ENCODE measurements at regions not wholly inside any gene's neighbourhood (a gene's known extent, or its start where the extent isn't known, plus 50 kb on each side); places are given as distances from the start of the nearest gene placed in this dataset.

DNA sequence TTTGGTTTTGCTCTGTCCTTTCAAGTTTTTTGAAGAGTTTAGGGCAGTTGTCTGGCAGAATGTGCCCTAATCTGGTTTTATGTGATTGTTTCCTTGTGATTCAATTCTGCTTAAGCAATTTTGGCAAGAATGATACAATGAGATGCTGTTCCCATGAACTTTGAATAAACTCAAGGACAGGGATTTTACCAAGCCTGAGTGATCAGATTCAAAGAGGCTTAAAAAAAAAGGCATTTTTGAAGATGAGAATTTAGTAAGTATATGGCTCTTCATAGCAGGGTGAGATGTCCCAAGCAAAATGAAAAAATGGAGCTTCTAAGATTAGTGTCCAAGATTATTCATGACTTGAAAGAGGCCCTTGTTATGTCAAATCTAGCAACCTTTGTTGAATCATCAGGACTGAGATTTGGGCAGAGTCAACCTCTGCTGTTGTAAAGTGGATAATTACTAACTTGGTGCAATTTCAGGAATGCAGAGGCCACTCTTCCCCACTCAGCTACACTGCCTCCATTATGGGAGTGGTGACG is 180.6 kb upstream of the NUDT4 start:
- Histone ChIP-seq H3K9me2 (ENCODE audit: insufficient read depth) (no peaks in the 10 kb centered on the region), H3K36me3 (ENCODE audit: low read depth) (no peaks in the 10 kb centered on the region), H3F3A (ENCODE audit: insufficient read depth, low read depth) (peaks cover 11% of the 10 kb centered on the region; the same call in 1 of the 2 replicates), H3K4me1 (replicated peaks; ENCODE audit: insufficient read depth) (peaks cover 43% of the 10 kb centered on the region), H3K9me3 (ENCODE audit: insufficient read depth, low read depth) (peaks cover 16% of the 10 kb centered on the region; the same call in 1 of the 2 replicates), H4K20me1 (ENCODE audit: insufficient read depth) (no peaks in the 10 kb centered on the region), H2AFZ (no peak overlapping the region), H3K79me2 (ENCODE audit: low read depth) (no peaks in the 10 kb centered on the region), H3K27ac (peak overlapping the region; percentile 74), H3K27me3 (ENCODE audit: insufficient read depth, low read depth) (no peaks in the 10 kb centered on the region), H3K4me3 (no peak overlapping the region), H3K4me2 (peak overlapping the region; percentile 46)
- intact Hi-C loops (cut with micrococcal nuclease; ENCODE audit: unreplicated experiment), result loop anchor here (10.0 kb wide), 1 partner anchor 178 kb away; the partner anchor contains the start of gene NUDT4
- DNase-seq, result peak in 1 of 2 experiments; percentile 72
- no TSS peak for BruUV-seq (replicated peaks)
- ChIA-PET CTCF (interaction anchor here (0.7 kb wide), 1 partner anchor 1918 kb away, joined by 4 read pairs; no protein-coding TSS in a partner anchor), POLR2A (ENCODE audit: unreplicated experiment) (no interaction called here)
- TF ChIP-seq, protein P1, sequence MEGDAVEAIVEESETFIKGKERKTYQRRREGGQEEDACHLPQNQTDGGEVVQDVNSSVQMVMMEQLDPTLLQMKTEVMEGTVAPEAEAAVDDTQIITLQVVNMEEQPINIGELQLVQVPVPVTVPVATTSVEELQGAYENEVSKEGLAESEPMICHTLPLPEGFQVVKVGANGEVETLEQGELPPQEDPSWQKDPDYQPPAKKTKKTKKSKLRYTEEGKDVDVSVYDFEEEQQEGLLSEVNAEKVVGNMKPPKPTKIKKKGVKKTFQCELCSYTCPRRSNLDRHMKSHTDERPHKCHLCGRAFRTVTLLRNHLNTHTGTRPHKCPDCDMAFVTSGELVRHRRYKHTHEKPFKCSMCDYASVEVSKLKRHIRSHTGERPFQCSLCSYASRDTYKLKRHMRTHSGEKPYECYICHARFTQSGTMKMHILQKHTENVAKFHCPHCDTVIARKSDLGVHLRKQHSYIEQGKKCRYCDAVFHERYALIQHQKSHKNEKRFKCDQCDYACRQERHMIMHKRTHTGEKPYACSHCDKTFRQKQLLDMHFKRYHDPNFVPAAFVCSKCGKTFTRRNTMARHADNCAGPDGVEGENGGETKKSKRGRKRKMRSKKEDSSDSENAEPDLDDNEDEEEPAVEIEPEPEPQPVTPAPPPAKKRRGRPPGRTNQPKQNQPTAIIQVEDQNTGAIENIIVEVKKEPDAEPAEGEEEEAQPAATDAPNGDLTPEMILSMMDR (conservative IDR thresholded peaks at IDR 0.05), result no peak
- TF ChIP-seq EZH2 (IDR thresholded peaks at IDR 0.05; ENCODE audit: low read depth), result no peak

DNA sequence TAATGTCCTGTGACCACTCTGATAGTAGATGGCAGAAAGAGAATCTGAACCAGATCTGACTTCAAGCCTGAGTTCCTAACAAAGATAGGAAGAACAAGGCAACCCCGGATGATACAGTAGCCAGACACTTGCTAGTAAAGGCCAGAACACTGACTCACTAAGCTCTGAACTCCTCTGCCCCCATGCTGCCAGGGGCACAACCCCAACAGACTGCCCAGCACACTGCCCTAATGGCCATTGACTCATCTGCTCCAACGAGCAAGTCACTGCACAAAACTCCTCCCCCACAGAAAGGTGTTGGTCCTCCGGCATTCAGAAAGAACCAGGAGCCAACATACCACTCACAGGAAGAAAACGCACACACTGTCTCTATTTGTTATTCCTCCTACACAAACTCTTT is 179.6 kb upstream of the NUDT4 start:
- intact Hi-C loops (cut with micrococcal nuclease; ENCODE audit: unreplicated experiment), result loop anchor here (2.0 to 10.0 kb wide), 2 partner anchors 59 to 177 kb away; partner anchors contain the start of gene NUDT4
- BruUV-seq (replicated peaks), result no TSS peak
- H3K27ac ChIP-seq, result peak overlapping the region; percentile 74
- no peaks in the 10 kb centered on the region for H3K27me3 ChIP-seq (ENCODE audit: insufficient read depth, low read depth)
- ChIA-PET CTCF (no interaction called here), POLR2A (ENCODE audit: unreplicated experiment) (interaction anchor here (0.7 kb wide), 1 partner anchor 107 kb away, joined by 3 read pairs; no protein-coding TSS in a partner anchor)
- peaks cover 11% of the 10 kb centered on the region; the same call in 1 of the 2 replicates for H3K9me3 ChIP-seq (ENCODE audit: insufficient read depth, low read depth)
- peaks cover 43% of the 10 kb centered on the region for H3K4me1 ChIP-seq (replicated peaks; ENCODE audit: insufficient read depth)
- no peaks in the 10 kb centered on the region for H4K20me1 ChIP-seq (ENCODE audit: insufficient read depth)
- no peaks in the 10 kb centered on the region for H3K36me3 ChIP-seq (ENCODE audit: low read depth)
- peak; percentile 76 to 95 for DNase-seq
- no peak overlapping the region for H2AFZ ChIP-seq
- H3F3A ChIP-seq (ENCODE audit: insufficient read depth, low read depth), result peaks cover 11% of the 10 kb centered on the region; the same call in 1 of the 2 replicates
- no peak for TF ChIP-seq EZH2 (IDR thresholded peaks at IDR 0.05; ENCODE audit: low read depth)
- TF ChIP-seq, protein P1 (conservative IDR thresholded peaks at IDR 0.05), result no peak
- no peaks in the 10 kb centered on the region for H3K9me2 ChIP-seq (ENCODE audit: insufficient read depth)
- no peak overlapping the region for H3K4me3 ChIP-seq
- no peaks in the 10 kb centered on the region for H3K79me2 ChIP-seq (ENCODE audit: low read depth)
- H3K4me2 ChIP-seq, result peak overlapping the region; percentile 46

- Histone ChIP-seq H2AFZ (no peak overlapping the region), H3F3A (ENCODE audit: insufficient read depth, low read depth) (peaks cover 11% of the 10 kb centered on the region; the same call in 1 of the 2 replicates), H3K9me3 (ENCODE audit: insufficient read depth, low read depth) (no peaks in the 10 kb centered on the region), H3K27ac (no peak overlapping the region), H3K36me3 (ENCODE audit: low read depth) (no peaks in the 10 kb centered on the region), H3K27me3 (ENCODE audit: insufficient read depth, low read depth) (no peaks in the 10 kb centered on the region), H3K9me2 (ENCODE audit: insufficient read depth) (no peaks in the 10 kb centered on the region), H3K4me2 (peak overlapping the region; percentile 18; the same call in 1 of the 2 replicates), H3K4me1 (replicated peaks; ENCODE audit: insufficient read depth) (peaks cover 43% of the 10 kb centered on the region), H3K79me2 (ENCODE audit: low read depth) (no peaks in the 10 kb centered on the region), H3K4me3 (no peak overlapping the region), H4K20me1 (ENCODE audit: insufficient read depth) (no peaks in the 10 kb centered on the region)
- ChIA-PET POLR2A (ENCODE audit: unreplicated experiment) (interaction anchor here (0.7 kb wide), 1 partner anchor 695 kb away, joined by 3 read pairs; no protein-coding TSS in a partner anchor), CTCF (no interaction called here)
- intact Hi-C loops (cut with micrococcal nuclease; ENCODE audit: unreplicated experiment), result loop anchor here (2.0 to 10.0 kb wide), 2 partner anchors 61 to 175 kb away; partner anchors contain the start of gene NUDT4
- TF ChIP-seq EZH2 (IDR thresholded peaks at IDR 0.05; ENCODE audit: low read depth), result no peak
- TF ChIP-seq, protein P1 (conservative IDR thresholded peaks at IDR 0.05), result no peak
- BruUV-seq (replicated peaks), result no TSS peak
- DNase-seq, result no peak
These were observed 177.9 kb upstream of the NUDT4 start for GRCh38 chr12:93199831-93200236.
